Lung (tissue), 11 donors: ENCODE measurements at regions not wholly inside any gene's neighbourhood (a gene's known extent, or its start where the extent isn't known, plus 50 kb on each side); places are given as distances from the start of the nearest gene placed in this dataset.
A peak's percentile ranks its signal among the peaks of the same experiment; 100 is the strongest.
"Not testable (repeated sequence)": the region's sequence is repeated elsewhere in the genome, so short reads cannot be mapped to it uniquely, and the experiment has no call there.

Experiments used
- ATAC-seq: fragments of 200-7000 bp; cut with Tn5 transposase; one replicate; pipeline ENCODE4 v1.9.1; 2020; ENCODE audit warnings: moderate number of reproducible peaks; ENCODE audit not compliant: insufficient read depth, low FRiP score
- DNase-seq, 3 donors: peaks; one replicate each; pipeline ENCODE4 v3.0.0-alpha.2; 2013 to 2017
- H3K27ac ChIP-seq, 2 donors: one replicate each; pipeline ENCODE4 v1.5.1; 2013; ENCODE audit warnings: mild to moderate bottlenecking in 2 of 2, moderate library complexity in 2 of 2, control low read depth in 1 of 2, inconsistent platforms in 1 of 2, low read depth in 1 of 2, low read length in 1 of 2
- H3K27me3 ChIP-seq, 3 donors: one replicate each; pipeline ENCODE4 v1.5.1; 2013; ENCODE audit warnings: low read length in 2 of 3; ENCODE audit not compliant: control insufficient read depth in 3 of 3, insufficient read depth in 3 of 3
- H3K36me3 ChIP-seq, 4 donors: one replicate each; pipeline ENCODE4 v1.5.1; 2013; ENCODE audit warnings: low read length in 4 of 4, mild to moderate bottlenecking in 1 of 4, moderate library complexity in 1 of 4; ENCODE audit not compliant: control insufficient read depth in 4 of 4, insufficient read depth in 4 of 4
- H3K4me1 ChIP-seq, 5 donors: one replicate each; pipeline ENCODE4 v1.5.1; 2013; ENCODE audit warnings: low read length in 5 of 5, mild to moderate bottlenecking in 2 of 5, moderate library complexity in 1 of 5; ENCODE audit not compliant: control insufficient read depth in 5 of 5, insufficient read depth in 5 of 5
- H3K4me3 ChIP-seq: one replicate; pipeline ENCODE4 v1.5.1; 2013; ENCODE audit warnings: mild to moderate bottlenecking, control low read depth, moderate library complexity
- H3K9ac ChIP-seq, 2 donors: one replicate each; pipeline ENCODE4 v1.5.1; 2013; ENCODE audit warnings: low read length in 2 of 2, control low read depth in 1 of 2; ENCODE audit not compliant: insufficient read depth in 1 of 2
- H3K9me3 ChIP-seq, 4 donors: one replicate each; pipeline ENCODE4 v1.5.1; 2013; ENCODE audit warnings: low read length in 3 of 4, mild to moderate bottlenecking in 1 of 4, moderate library complexity in 1 of 4; ENCODE audit not compliant: control insufficient read depth in 4 of 4, insufficient read depth in 3 of 4
- WGBS, 2 donors: extraction: QIAGEN DNeasy Blood & Tissue Kit; methylation state at CpG; one replicate each; pipeline ENCODE4 v1.1.7; 2013; 5-methylcytosine and 5-hydroxymethylcytosine counted together
- TF ChIP-seq, protein P1 (sequence below): IDR thresholded peaks from 2 replicates; pipeline ENCODE4 v1.5.1; 2012; ENCODE audit warnings: mild to moderate bottlenecking; ENCODE audit errors: control extremely low read depth, extremely low read depth
- donor health status: control.
- donor health status: control.
- donor health status: Bipolar disorder and iron deficiency.
- donor health status: healthy.
- donor health status: DM: yes; HTN: yes; CAD: no.

DNA sequence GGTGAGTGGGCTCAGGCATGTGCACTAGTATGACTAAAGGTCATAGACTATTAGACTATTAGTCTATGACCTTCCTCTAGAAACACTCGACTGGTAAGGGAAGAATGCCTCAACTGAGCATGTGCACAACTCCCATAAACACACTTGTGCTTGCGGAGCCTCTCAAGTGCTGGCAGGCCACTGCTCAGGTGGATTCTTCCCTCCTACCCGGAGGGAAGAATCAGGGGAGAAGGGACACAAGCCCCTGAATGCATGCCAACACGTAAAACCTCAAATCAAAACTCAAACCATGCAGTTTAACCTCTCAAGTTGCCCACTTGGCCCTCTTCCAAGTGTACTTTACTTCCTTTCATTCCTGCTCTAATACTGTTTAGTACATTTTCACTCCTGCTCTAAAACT is 287.6 kb upstream of the SGCG start:
- no peak overlapping the region for H3K4me3 ChIP-seq
- ATAC-seq = no peak
- TF ChIP-seq, protein P1, sequence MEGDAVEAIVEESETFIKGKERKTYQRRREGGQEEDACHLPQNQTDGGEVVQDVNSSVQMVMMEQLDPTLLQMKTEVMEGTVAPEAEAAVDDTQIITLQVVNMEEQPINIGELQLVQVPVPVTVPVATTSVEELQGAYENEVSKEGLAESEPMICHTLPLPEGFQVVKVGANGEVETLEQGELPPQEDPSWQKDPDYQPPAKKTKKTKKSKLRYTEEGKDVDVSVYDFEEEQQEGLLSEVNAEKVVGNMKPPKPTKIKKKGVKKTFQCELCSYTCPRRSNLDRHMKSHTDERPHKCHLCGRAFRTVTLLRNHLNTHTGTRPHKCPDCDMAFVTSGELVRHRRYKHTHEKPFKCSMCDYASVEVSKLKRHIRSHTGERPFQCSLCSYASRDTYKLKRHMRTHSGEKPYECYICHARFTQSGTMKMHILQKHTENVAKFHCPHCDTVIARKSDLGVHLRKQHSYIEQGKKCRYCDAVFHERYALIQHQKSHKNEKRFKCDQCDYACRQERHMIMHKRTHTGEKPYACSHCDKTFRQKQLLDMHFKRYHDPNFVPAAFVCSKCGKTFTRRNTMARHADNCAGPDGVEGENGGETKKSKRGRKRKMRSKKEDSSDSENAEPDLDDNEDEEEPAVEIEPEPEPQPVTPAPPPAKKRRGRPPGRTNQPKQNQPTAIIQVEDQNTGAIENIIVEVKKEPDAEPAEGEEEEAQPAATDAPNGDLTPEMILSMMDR = no peak
- peak; percentile 51 to 78 (median 56) for DNase-seq
- H3K9me3 ChIP-seq = no peaks in the 10 kb centered on the region
- WGBS, 2 donors = 41 to 47% methylated on average over 4 of the region's 4 CpGs
- no peak overlapping the region for H3K27ac ChIP-seq
- no peaks in the 10 kb centered on the region for H3K36me3 ChIP-seq
- no peak overlapping the region for H3K9ac ChIP-seq
- H3K4me1 ChIP-seq = peaks cover 0 to 6% (median 0%) of the 10 kb centered on the region in 5 donors
- no peaks in the 10 kb centered on the region for H3K27me3 ChIP-seq

DNA sequence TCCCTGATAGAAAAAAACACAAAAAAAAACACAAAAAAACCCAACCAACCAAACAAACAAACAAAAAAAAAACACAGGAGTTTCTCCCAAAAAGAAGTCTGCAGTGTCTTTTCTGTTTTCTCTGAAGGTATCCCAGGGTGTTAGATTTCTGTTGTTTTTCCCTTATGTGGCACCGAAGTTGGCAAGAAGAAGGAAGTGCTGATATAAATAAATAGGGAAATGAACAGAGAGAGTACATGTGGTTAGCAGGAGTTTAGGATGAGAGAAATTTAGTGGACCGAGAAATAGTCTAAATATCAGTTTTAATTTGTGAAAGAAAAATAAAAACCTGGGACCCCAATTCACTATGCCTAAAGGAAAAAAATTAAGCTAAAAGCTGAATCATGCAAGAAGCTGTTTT is 287.0 kb upstream of the SGCG start:
- no peaks in the 10 kb centered on the region for H3K27me3 ChIP-seq
- H3K9ac ChIP-seq = no peak overlapping the region
- TF ChIP-seq, protein P1 = no peak
- no peak overlapping the region for H3K27ac ChIP-seq
- H3K4me3 ChIP-seq = no peak overlapping the region
- no peak for DNase-seq
- WGBS, 2 donors = 17 to 44% methylated on average over 2 of the region's 2 CpGs
- H3K36me3 ChIP-seq = no peaks in the 10 kb centered on the region
- peaks cover 0 to 6% (median 0%) of the 10 kb centered on the region in 5 donors for H3K4me1 ChIP-seq
- ATAC-seq = no peak
- H3K9me3 ChIP-seq = no peaks in the 10 kb centered on the region

DNA sequence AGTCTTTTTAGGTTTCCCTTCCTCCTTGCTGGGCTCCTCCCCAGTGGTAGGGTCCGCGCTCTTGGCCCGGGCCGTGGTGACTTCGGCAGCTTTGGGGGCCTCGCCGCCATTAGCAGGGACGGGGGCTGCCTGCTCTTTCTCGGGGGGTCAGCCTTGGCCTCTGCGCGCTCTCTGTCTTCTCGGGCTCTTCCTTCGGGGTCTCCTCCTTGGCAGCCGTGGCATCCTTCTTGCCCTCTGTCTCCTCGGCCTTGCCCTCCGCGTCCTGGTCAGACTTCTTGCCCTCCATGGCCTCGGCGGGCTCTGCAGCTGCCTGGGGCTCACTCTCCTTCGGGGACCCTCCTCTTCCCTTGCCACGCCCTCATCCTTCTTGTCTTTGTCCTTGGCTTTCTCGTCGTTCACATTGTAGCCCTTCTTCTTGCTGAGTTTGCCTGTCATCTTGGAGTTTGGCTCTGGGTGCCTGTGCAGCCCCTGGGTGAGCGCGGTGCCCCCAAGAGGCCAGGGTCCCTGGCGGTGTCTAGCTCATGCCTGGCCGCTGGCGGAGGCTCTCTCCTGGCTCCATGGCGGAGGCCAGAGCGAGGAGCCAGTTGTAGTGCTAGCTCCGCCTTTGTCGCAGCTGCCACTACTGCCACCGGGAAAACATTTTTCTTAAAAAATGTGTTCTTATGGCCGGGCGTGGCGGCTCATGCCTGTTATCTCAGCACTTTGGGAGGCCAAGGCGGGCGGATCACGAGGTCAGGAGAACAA is 283.0 kb upstream of the SGCG start:
- no peaks in the 10 kb centered on the region for H3K27me3 ChIP-seq
- H3K4me1 ChIP-seq = peaks cover 0 to 6% (median 0%) of the 10 kb centered on the region in 5 donors
- H3K27ac ChIP-seq = no peak overlapping the region
- no peaks in the 10 kb centered on the region for H3K36me3 ChIP-seq
- WGBS, 2 donors = 92 to 97% methylated on average over 39 of the region's 39 CpGs
- no peak for DNase-seq
- ATAC-seq = no peak
- TF ChIP-seq, protein P1 = no peak
- H3K9me3 ChIP-seq = no peaks in the 10 kb centered on the region
- H3K9ac ChIP-seq = no peak overlapping the region
- H3K4me3 ChIP-seq = no peak overlapping the region

DNA sequence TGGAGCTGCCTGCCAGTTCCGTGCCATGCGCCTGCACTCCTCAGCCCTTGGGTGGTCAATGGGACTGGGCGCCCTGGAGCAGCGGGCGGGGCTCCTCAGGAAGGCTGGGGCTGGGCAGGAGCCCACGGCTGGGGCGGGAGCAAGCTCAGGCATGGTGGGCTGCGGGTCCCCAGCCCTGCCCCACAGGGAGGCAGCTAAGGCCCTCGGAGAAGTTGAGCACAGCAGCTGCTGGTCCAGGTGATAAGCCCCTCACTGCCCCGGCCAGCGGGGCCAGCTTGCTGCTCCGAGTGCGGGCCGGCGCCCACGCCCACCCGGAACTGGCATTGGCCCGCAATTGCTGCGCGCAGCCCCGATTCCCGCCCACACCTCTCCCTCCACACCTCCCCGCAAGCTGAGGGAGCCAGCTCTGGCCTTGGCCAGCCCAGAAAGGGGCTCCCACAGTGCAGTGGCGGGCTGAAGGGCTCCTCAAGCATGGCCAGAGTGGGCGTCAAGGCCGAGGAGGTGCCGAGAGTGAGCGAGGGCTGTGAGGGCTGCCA is 280.3 kb upstream of the SGCG start:
- not testable (repeated sequence) for H3K27ac ChIP-seq, ATAC-seq, H3K9ac ChIP-seq, H3K36me3 ChIP-seq, H3K4me1 ChIP-seq, H3K4me3 ChIP-seq, H3K9me3 ChIP-seq, DNase-seq, H3K27me3 ChIP-seq
- 96 to 97% methylated on average over 26 to 28 of the region's 28 CpGs for WGBS, 2 donors
